Liver (tissue), 3 donors: ENCODE measurements at regions not wholly inside any gene's neighbourhood (a gene's known extent, or its start where the extent isn't known, plus 50 kb on each side); places are given as distances from the start of the nearest gene placed in this dataset.

Experiments
- GABPA ChIP-seq, 2 donors: IDR thresholded peaks in 1 of 2; conservative IDR thresholded peaks in 1 of 2; 2 replicates each; pipeline ENCODE4 v1.6.1; 2016; ENCODE audit warnings: antibody characterized with exemption in 2 of 2, mild to moderate bottlenecking in 1 of 2, moderate library complexity in 1 of 2
- HNF4G ChIP-seq: IDR thresholded peaks from 2 replicates; pipeline ENCODE4 v1.6.1; 2016; ENCODE audit warnings: antibody characterized with exemption
- JUND ChIP-seq, 2 donors: IDR thresholded peaks; 2 replicates each; pipeline ENCODE4 v1.6.1; 2016; ENCODE audit warnings: antibody characterized with exemption in 2 of 2
- RAD21 ChIP-seq, 2 donors: IDR thresholded peaks; 2 replicates each; pipeline ENCODE4 v1.6.1; 2016; ENCODE audit warnings: antibody characterized with exemption in 2 of 2, mild to moderate bottlenecking in 2 of 2
- SP1 ChIP-seq: IDR thresholded peaks from 2 replicates; pipeline ENCODE4 v1.6.1; 2018; ENCODE audit warnings: antibody characterized with exemption, mild to moderate bottlenecking
- TAF1 ChIP-seq: conservative IDR thresholded peaks from 2 replicates; pipeline ENCODE4 v1.6.1; 2016; ENCODE audit warnings: antibody characterized with exemption, mild to moderate bottlenecking
- TF ChIP-seq, protein P1 (sequence below): fragments of 150-350 bp; IDR thresholded peaks from 2 replicates; pipeline ENCODE4 v1.5.1; 2017; ENCODE audit warnings: improper control_type of control experiment, low read depth, low read length; ENCODE audit not compliant: missing input control
- TF ChIP-seq, protein P2 (sequence below): IDR thresholded peaks from 2 replicates; pipeline ENCODE4 v1.6.1; 2016; ENCODE audit warnings: antibody characterized with exemption
- TF ChIP-seq, protein P3 (sequence below): IDR thresholded peaks from 2 replicates; pipeline ENCODE4 v1.6.1; 2016; ENCODE audit warnings: antibody characterized with exemption
- donor health status: healthy.
- donor health status: healthy.

DNA sequence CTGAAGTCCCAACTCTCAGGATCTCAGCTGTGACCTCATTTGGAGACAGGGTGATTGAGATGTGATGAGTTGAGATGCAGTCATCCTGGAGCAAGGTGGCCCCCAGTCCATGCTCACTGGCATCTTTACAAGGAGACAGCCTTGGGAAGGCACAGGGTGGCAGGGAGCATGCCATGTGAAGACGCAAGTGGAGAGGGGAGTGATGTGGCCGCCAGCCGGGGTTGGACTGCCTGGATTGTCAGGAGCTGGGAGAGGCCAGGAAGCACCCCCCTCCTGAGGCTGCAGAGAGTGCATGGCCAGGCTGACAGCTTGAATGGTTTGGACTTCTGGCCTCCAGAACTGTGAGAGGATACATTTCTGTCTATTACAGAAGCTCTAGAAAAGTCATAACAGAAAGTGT lies 194.4 kb downstream of the UQCRFS1 start:
- TF ChIP-seq, protein P1, sequence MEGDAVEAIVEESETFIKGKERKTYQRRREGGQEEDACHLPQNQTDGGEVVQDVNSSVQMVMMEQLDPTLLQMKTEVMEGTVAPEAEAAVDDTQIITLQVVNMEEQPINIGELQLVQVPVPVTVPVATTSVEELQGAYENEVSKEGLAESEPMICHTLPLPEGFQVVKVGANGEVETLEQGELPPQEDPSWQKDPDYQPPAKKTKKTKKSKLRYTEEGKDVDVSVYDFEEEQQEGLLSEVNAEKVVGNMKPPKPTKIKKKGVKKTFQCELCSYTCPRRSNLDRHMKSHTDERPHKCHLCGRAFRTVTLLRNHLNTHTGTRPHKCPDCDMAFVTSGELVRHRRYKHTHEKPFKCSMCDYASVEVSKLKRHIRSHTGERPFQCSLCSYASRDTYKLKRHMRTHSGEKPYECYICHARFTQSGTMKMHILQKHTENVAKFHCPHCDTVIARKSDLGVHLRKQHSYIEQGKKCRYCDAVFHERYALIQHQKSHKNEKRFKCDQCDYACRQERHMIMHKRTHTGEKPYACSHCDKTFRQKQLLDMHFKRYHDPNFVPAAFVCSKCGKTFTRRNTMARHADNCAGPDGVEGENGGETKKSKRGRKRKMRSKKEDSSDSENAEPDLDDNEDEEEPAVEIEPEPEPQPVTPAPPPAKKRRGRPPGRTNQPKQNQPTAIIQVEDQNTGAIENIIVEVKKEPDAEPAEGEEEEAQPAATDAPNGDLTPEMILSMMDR = no peak
- no peak for TF ChIP-seq GABPA (IDR thresholded peaks at IDR 0.05 in 1 of 2, conservative IDR thresholded peaks at IDR 0.05 in 1 of 2)
- no peak for TF ChIP-seq TAF1
- TF ChIP-seq, protein P2, sequence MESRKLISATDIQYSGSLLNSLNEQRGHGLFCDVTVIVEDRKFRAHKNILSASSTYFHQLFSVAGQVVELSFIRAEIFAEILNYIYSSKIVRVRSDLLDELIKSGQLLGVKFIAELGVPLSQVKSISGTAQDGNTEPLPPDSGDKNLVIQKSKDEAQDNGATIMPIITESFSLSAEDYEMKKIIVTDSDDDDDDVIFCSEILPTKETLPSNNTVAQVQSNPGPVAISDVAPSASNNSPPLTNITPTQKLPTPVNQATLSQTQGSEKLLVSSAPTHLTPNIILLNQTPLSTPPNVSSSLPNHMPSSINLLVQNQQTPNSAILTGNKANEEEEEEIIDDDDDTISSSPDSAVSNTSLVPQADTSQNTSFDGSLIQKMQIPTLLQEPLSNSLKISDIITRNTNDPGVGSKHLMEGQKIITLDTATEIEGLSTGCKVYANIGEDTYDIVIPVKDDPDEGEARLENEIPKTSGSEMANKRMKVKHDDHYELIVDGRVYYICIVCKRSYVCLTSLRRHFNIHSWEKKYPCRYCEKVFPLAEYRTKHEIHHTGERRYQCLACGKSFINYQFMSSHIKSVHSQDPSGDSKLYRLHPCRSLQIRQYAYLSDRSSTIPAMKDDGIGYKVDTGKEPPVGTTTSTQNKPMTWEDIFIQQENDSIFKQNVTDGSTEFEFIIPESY = no peak
- TF ChIP-seq, protein P3, sequence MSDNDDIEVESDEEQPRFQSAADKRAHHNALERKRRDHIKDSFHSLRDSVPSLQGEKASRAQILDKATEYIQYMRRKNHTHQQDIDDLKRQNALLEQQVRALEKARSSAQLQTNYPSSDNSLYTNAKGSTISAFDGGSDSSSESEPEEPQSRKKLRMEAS = no peak
- no peak for TF ChIP-seq SP1
- no peak for TF ChIP-seq HNF4G
- no peak for TF ChIP-seq RAD21 (IDR thresholded peaks at IDR 0.05)
- TF ChIP-seq JUND (IDR thresholded peaks at IDR 0.05) = no peak
